ENCODE measurements at regions not wholly inside any gene's neighbourhood (a gene's known extent, or its start where the extent isn't known, plus 50 kb on each side); places are given as distances from the start of the nearest gene placed in this dataset.

DNA sequence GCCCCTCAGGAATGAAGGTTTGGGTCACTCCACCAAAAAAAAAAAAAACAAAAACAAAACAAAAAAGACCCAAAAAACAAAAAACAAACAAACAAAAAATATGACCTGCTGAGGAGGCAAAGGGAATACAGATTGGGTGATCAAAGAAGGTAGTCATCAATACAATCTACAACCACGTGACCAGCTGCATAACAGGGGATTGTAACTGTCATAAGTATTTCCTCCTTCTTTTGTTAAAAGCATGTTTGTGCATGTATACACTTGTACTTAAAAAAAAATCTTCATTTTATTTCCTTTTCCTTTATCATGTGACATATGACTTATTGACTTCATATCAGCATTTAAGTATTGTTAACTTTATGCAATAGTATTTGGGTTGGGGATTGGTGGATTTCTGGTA is 165.1 kb upstream of the IRS2 start:
- H3K27me3 ChIP-seq (ENCODE audit: control insufficient read depth in 3 of 3, insufficient read depth in 3 of 3, low read length in 2 of 3), result no peaks in the 10 kb centered on the region
- H3K9ac ChIP-seq (ENCODE audit: insufficient read depth in 1 of 2, low read length in 2 of 2), result no peak overlapping the region
- H3K9me3 ChIP-seq (ENCODE audit: control insufficient read depth in 4 of 4, insufficient read depth in 3 of 4, low read length in 3 of 4), result peaks cover 0 to 2% (median 0%) of the 10 kb centered on the region in 4 donors
- no peak overlapping the region for H3K27ac ChIP-seq (ENCODE audit: low read depth in 1 of 2, low read length in 1 of 2)
- TF ChIP-seq, protein P1, sequence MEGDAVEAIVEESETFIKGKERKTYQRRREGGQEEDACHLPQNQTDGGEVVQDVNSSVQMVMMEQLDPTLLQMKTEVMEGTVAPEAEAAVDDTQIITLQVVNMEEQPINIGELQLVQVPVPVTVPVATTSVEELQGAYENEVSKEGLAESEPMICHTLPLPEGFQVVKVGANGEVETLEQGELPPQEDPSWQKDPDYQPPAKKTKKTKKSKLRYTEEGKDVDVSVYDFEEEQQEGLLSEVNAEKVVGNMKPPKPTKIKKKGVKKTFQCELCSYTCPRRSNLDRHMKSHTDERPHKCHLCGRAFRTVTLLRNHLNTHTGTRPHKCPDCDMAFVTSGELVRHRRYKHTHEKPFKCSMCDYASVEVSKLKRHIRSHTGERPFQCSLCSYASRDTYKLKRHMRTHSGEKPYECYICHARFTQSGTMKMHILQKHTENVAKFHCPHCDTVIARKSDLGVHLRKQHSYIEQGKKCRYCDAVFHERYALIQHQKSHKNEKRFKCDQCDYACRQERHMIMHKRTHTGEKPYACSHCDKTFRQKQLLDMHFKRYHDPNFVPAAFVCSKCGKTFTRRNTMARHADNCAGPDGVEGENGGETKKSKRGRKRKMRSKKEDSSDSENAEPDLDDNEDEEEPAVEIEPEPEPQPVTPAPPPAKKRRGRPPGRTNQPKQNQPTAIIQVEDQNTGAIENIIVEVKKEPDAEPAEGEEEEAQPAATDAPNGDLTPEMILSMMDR (IDR thresholded peaks at IDR 0.05; ENCODE audit: control extremely low read depth, extremely low read depth), result no peak
- H3K4me3 ChIP-seq, result no peak overlapping the region
- ATAC-seq (ENCODE audit: insufficient read depth, low FRiP score) (no peak), DNase-seq (no peak)
- peaks cover 0 to 4% (median 2%) of the 10 kb centered on the region in 5 donors for H3K4me1 ChIP-seq (ENCODE audit: control insufficient read depth in 5 of 5, insufficient read depth in 5 of 5, low read length in 5 of 5)
- 63 to 85% methylated on average over 1 of the region's 1 CpG for WGBS, 2 donors
- H3K36me3 ChIP-seq (ENCODE audit: control insufficient read depth in 4 of 4, insufficient read depth in 4 of 4, low read length in 4 of 4), result no peaks in the 10 kb centered on the region

DNA sequence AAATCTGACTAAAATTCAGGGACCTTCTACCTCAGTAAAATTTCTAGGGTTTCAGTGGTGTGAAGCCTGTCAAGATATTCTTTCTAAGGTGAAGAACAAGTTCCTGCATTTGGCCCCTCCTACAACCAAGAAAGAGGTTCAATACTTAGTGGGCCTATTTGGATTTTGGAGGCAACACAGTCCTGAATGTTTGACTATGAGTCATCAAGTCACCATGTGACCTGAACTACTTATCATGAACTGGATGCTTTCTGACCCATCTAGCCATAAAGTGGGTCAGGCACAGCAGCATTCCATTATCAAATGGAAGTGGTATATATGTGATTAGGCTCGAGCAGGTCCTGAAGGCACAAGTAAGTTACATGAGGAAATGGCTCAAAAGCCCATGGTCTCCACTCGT is 163.0 kb upstream of the IRS2 start:
- no peaks in the 10 kb centered on the region for H3K36me3 ChIP-seq (ENCODE audit: control insufficient read depth in 4 of 4, insufficient read depth in 4 of 4, low read length in 4 of 4)
- no peak overlapping the region for H3K9ac ChIP-seq (ENCODE audit: insufficient read depth in 1 of 2, low read length in 2 of 2)
- H3K9me3 ChIP-seq (ENCODE audit: control insufficient read depth in 4 of 4, insufficient read depth in 3 of 4, low read length in 3 of 4), result no peaks in the 10 kb centered on the region
- H3K27ac ChIP-seq (ENCODE audit: low read depth in 1 of 2, low read length in 1 of 2), result peak overlapping the region in 1 of 2 donors; percentile 6
- H3K4me3 ChIP-seq, result no peak overlapping the region
- no peaks in the 10 kb centered on the region for H3K27me3 ChIP-seq (ENCODE audit: control insufficient read depth in 3 of 3, insufficient read depth in 3 of 3, low read length in 2 of 3)
- DNase-seq (no peak), ATAC-seq (ENCODE audit: insufficient read depth, low FRiP score) (no peak)
- H3K4me1 ChIP-seq (ENCODE audit: control insufficient read depth in 5 of 5, insufficient read depth in 5 of 5, low read length in 5 of 5), result no peaks in the 10 kb centered on the region
- TF ChIP-seq, protein P1 (IDR thresholded peaks at IDR 0.05; ENCODE audit: control extremely low read depth, extremely low read depth), result no peak
- 67 to 87% methylated on average over 2 of the region's 2 CpGs for WGBS, 2 donors

DNA sequence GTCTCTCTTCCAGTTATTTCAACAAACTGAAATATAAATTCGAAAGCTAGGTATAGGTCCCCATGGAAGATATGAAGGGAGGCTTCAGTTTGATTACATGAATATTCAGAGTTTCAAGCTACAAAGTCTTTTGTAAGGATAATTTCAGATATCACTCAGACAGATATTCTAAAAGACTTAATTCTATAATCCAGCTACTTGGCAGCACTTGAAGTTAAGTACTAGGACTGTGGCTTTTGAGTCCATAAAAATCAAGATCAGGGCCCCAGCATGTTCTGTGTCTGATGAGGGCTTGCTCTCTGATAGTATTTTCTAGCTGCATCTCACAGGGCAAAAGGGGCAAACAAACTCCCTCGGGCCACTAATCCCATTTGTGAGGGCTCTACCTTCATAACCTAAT is 160.6 kb upstream of the IRS2 start:
- Histone ChIP-seq H3K27ac (ENCODE audit: low read depth in 1 of 2, low read length in 1 of 2) (no peak overlapping the region), H3K27me3 (ENCODE audit: control insufficient read depth in 3 of 3, insufficient read depth in 3 of 3, low read length in 2 of 3) (no peaks in the 10 kb centered on the region), H3K9ac (ENCODE audit: insufficient read depth in 1 of 2, low read length in 2 of 2) (no peak overlapping the region), H3K4me3 (no peak overlapping the region), H3K4me1 (ENCODE audit: control insufficient read depth in 5 of 5, insufficient read depth in 5 of 5, low read length in 5 of 5) (no peaks in the 10 kb centered on the region), H3K36me3 (ENCODE audit: control insufficient read depth in 4 of 4, insufficient read depth in 4 of 4, low read length in 4 of 4) (no peaks in the 10 kb centered on the region), H3K9me3 (ENCODE audit: control insufficient read depth in 4 of 4, insufficient read depth in 3 of 4, low read length in 3 of 4) (peaks cover 0 to 1% (median 0%) of the 10 kb centered on the region in 4 donors)
- ATAC-seq (ENCODE audit: insufficient read depth, low FRiP score) (no peak), DNase-seq (no peak)
- TF ChIP-seq, protein P1 (IDR thresholded peaks at IDR 0.05; ENCODE audit: control extremely low read depth, extremely low read depth), result no peak
- WGBS, 2 donors, result 75 to 83% methylated on average over 2 of the region's 2 CpGs
